HG03457 (cell line): ENCODE measurements at regions not wholly inside any gene's neighbourhood (a gene's known extent, or its start where the extent isn't known, plus 50 kb on each side); places are given as distances from the start of the nearest gene placed in this dataset.
"Not testable (repeated sequence)": the region's sequence is repeated elsewhere in the genome, so short reads cannot be mapped to it uniquely, and the experiment has no call there.

Source experiments
- ATAC-seq: cut with Tn5 transposase; IDR thresholded peaks from one replicate; pipeline ENCODE4 v1.9.1; 2021; ENCODE audit warnings: moderate number of reproducible peaks; ENCODE audit not compliant: unreplicated experiment

DNA sequence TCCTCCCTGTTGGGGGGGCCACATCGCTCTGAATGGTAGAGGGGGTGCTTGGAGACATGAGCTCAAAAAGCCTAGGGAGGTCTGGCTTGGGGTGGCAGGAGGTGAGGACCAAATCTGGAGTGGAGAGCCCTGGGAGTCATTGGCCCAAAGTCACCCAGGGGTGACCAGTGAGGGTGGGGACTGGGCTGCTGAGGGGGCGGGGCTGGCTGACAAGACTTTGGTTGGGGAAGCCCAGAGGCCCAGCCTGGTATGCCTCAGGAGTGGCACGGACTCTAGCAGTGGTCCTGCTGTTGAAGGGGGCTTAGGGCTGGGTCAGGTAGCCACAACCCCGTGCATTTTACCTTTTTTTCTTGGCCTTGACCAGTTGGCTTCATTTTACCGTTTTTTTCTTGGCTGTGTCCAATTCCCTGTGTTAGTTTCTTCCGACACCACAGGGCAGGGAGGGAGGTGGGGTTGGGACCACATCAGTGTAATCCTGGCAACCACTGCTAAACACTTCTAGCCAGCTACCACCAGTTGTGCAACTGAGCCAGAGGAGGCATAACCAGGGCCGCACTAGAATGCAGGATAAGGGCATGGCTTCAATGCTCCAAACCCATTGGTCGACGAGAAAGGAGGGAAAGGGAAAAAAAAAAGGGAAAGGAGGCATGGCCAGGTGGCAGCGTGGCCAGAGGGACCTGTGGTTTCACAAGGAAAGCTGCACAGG lies 105.3 kb upstream of the C2CD4B start:
- ATAC-seq = no peak

DNA sequence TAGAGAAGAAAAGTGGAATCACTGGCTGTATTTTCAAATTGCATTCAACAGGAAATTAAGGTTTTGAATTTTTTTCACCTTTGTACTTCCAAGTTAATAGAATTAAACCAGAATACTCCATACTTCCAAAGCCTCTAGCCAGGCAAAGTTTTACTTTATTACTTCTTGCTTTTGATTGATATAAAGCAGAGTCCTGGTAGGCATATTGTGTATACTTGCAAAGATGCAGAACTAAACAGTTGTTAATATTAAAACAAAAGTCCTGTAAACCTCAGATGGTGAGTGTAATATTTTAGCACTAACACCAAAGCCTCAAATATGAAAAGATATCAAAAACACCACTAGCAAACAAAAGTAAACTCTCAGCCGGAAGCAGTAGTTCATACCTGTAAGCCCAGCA lies 107.2 kb upstream of the C2CD4B start:
- ATAC-seq = no peak

DNA sequence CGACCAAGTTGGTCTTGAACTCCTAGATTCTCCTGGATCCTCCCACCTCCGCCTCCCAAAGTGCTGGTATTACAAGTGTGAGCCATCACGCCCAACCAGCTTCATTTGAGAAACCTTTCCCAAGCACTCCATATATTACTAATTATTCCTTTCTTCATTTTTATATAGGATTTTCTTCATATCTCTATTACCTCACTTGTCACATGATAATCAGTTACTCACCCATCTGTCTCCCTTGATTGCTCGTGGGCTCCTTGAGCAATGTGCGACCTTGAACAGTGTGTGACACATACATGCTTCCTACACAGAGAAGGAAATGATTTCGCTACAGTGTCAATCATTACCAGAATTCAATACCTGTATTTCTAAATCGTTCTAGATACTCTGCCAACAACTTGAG lies 110.7 kb upstream of the C2CD4B start:
- ATAC-seq = no peak

DNA sequence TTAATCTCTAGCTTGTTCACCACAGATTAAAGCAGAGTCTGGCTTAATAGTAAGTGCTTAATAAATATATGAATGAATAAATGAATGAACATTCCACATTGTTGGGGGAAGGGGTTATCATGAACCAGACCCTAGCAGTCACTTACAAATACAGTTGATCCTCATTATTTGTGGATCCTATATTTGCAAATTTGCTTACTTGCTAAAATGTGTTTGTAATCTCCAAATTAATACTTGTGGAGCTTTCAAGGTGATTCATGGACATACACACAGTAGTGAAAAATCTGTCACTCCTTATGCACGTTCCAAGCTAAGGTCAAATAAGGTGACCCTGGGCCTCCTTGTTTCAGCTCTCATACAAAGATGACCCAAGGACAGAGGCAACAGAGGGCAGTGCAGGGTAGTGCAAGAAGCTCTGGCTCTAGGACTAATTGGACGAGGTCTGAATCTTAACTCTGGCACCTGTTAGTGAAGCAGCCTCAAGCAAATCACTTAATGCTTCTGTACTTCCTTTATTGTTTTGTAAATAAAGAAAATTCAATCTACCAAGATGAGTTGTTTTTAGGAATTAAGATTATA lies 112.8 kb upstream of the C2CD4B start:
- ATAC-seq = no peak

DNA sequence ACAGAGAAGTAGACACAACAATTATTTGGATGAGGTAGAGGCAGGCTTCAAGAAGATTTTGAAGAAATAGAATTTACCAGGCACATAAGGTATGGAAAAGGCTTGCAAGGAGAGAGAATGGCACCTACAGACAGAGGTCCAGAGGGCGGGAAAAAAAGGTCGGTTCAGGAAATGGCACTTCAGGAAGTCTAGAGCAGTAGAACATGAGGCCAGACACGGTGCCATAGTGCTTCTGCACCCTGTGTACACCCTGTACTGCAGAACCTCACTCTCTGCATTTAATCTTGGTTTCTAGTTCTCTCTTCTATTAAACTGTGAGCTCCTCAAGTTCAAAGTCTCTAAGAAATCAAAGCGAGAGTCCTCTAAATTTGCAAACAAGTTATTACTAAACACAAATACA lies 113.4 kb upstream of the C2CD4B start:
- ATAC-seq = no peak

DNA sequence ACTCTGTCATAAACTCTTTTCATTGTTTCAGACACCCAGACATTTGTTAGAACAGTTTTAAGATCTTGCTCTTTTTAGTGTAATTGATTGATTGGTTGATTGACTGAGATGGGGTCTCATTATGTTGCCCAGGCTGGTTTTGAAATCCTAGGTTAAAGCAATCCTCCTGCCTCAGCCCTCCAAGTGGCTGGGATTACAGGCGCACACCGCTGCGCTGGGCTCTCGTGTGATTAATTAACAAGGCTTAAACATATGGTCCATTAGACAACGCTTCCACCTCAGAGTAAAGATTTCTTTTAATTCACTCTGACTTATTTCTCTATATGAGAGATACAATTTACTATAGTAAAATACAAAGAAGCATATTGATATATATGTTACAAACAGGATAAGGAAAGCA lies 114.0 kb upstream of the C2CD4B start:
- ATAC-seq = no peak

DNA sequence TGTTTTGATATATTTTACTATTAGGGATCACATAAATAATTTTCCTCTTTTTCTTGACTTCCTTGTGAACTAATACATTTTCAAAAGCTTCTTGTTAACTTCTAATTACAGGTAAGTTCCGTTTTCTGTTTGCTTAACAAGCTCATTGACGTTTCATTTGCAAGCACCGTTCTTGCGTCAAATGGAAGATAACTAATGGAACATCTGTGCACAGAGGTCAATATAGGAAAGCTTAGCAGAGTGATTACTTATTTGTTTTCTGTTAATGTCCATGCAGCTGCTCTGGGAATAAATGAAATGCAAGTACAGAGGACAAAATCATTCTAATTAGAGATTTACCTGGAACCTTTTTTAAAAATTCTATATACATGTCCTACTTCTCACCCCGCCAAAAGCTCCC lies 115.5 kb upstream of the C2CD4B start:
- no peak for ATAC-seq

DNA sequence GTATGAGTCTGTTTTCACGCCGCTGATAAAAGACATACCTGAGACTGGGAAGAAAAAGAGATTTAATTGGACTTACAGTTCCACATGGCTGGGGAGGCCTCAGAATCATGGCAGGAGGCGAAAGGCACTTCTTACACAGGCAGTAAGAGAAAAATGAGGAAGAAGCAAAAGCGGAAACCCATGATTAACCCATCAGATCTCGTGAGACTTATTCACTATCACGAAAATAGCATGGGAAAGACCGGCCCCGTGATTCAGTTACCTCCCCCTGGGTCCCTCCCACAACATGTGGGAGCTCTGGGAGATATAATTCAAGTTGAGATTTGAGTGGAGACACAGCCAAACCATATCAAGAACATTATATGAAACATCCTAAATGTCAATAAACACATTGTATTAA lies 116.7 kb upstream of the C2CD4B start:
- ATAC-seq = not testable (repeated sequence)

DNA sequence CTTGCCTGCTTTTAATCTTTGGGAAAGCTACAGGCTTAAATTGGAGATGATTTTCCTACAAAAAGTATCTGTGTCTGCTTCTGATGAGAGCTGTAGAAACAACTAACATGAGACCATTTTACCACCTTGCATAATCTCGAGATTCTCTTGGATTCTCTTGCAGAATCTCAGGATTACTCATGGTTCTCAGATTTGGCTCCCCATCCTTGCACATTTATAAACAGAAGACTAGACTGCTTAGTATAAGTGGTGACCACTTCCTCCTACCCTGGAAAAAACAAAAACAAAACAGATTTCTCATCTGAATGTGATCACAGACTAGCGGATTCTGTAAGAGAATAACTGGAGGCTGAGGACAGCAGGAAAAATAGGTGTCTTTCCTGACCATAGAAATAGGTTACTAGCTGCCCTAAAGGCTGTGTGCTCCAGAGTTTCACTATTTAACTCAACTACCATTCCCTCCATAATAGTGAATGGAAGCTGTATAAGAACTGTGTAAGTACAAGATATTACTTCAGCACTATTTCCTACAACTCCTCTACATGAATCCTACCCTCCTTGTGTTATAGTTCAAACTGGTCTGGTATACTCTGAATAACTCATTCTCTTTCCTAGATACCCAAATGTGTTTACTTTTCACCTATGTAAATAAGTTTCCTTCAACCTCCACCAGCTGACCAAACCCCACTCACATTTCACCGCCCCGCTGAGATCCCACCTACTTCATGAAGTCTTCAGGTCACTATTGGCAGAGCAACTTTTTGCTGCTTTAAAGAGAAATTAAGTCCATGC lies 122.2 kb upstream of the C2CD4B start:
- no peak for ATAC-seq

DNA sequence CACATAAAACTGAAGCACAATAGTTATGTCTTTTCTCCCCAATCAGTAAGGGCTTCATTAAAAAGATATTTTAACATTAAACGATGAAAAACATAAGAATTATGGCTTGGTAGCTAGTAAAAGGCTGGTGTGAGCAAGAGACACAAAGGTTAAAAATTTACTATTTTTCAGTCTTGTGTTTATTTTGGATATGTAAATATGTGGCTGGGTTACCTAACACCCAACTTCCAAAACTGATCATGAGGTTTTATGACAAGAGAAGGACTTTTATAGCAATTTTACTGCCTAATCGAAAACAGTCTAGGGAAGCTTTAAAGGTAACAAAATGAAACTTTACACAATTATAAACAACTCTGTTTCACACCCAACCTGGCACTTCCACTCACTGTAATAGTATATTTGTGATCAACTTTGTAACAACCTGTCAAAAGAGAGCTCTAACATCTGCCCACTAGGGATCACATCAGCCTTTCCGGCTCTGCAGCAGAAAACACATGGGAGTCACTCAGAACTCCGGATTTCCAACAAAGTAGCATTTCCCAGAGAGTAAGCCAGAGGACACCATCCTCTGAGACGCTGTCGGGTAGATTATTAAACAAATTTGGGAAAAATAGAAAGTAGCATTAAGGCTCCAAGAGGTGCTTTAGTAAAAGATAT lies 123.4 kb upstream of the C2CD4B start:
- no peak for ATAC-seq

DNA sequence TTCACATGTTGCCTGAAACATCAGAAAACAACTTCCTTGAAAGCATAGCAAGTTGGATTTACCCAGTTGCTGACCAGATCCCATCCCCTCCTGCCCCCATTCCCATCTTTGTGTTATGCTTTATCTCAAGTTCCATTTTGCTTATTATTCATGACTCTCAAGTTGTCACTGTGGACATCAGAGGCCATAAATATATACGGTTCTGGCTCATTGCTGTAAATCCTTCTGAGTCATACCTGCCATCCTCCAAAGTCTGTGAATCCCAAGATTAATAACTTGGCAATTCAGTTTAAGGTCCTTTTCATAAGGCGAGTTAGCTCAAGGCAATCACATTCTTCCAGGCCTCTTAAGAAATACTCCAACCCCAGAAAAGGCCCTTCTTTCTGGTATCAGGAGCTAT lies 126.2 kb upstream of the C2CD4B start:
- no peak for ATAC-seq

DNA sequence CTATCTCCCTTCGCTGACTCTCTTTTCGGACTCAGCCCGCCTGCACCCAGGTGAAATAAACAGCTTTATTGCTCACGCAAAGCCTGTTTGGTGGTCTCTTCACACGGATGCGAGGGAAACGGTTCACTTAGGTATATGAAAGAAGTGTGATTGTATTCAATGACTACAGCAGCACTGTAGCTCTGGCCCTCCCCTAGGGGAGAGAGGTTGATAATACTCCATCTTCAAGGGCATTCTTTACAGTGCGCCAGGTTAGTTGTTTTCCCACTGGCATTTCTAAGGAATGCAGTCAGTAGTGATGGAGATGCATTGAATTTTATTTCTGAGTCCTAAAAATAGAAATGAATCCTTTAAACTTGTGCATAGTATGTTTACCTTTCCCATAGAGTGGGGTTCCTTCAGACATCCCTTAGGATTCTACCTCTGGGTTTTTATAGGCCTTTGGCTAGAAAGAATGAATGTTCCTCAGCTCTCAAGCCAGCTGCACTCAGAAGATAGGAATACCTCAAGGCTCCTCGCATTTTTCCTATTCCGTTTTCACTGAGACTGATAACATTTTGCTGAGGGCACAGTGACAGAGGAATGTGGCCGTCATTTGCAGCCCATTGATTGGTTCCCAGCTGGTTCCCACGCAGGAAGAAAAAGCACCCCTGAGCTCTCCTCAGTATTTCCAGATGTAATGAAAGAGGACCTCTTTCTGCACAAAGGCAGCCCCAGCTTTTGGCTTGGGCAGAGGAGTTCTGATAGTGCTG lies 131.8 kb upstream of the C2CD4B start:
- ATAC-seq = no peak

DNA sequence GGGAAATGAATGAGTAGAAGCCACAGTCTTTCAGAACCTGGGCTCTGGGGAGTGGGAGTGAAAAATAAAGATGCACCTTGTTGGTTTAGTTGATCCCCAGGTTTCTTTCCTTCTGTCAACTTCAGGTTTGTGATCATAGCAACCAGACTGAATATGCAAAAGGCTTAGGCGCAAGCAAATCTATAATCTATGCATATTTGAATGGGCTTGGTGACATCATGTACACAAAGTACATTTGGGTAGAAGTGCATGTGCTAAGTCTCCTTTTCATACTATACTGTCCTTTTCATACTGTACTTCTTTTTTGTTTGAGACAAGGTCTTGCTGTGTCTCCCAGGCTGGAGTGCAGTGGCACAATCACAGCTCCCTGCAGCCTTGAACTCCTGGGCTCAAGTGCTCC lies 132.4 kb upstream of the C2CD4B start:
- no peak for ATAC-seq

DNA sequence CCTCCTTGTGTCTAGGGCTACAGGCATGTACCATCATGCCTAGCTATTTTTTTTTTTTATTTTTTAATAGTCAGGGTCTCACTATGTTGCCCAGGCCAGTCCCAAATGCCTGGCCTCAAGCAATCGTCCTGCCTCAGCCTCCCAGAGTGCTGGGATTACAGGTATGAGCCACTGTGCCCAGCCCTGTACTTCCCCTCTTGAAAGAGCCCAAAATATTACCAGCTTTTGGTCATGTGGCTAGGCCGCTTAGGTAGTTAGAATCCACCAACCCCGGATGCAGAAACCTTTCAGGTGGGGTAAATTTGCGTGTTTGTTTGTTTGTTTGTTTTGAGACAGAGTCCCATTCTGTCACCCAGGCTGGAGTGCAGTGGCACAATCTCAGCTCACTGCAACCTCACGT lies 132.8 kb upstream of the C2CD4B start:
- no peak for ATAC-seq

DNA sequence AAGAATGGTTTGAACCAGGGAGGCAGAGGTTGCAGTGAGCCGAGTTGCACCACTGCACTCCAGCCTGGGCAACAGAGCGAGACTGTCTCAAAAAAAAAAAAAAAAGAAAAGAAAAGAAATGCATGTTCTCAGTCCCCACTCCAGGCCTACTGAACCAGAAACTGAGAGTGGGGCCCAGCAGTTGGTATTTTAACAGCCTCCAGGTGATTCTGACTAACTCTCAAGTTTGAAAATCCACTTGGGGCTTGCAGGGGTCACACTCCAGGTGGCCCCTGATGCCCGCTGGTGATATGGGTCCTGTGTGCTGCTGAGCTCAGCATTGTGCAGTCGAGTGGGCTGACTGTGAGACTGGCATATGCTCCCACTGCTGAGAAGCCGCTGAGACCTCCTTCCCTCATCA lies 133.7 kb upstream of the C2CD4B start:
- ATAC-seq = no peak

DNA sequence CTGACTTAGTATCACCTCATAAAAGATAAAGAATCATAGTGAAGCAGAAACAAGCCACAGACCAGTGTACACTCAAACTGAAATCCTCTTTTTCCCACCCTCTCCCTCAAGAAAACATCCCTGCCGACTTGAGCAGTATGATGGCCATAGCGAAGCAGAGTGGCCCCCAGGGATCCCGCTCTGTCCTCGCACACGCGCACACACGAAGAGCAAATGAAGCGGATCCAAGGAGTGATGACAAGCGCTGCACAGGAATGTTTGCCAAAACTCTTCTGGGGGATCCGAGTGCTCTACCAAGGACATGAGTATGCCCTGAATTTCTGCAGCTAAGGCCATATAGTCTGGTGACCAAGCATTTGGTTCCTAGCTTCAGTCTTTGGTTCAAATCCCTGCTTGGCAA lies 134.5 kb upstream of the C2CD4B start:
- ATAC-seq = no peak

DNA sequence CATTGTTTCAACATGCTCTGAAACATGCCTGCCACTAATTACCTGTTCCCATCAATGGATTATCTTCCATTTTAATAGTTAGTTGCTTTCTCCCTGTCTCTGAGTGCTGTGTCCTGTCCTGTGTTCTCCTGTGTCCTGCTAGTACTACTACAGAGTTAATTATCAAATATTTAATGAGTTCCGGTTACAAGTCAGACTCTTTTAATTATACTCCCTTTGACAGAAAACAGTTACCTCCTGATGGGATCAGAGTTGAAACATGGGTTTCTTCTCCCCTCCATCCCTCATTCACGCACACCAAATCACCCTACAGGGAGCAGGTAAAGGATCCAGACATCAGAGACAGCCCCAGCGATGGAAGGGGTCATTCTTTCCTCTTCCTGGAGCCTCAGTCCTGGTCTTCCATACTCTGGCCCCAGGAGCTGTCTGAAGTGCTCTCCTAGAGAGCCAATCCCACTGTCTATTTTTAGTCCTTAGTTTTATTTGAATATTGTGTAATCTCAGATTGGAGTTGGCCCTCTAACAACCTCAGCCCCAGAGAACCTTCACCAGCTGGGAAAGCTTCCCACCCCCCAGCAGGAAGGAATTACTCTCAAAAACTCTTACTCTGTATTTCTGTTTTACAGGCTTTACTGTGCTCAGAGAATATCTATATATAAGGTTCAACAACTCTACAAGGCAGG lies 137.0 kb upstream of the C2CD4B start:
- no peak for ATAC-seq

DNA sequence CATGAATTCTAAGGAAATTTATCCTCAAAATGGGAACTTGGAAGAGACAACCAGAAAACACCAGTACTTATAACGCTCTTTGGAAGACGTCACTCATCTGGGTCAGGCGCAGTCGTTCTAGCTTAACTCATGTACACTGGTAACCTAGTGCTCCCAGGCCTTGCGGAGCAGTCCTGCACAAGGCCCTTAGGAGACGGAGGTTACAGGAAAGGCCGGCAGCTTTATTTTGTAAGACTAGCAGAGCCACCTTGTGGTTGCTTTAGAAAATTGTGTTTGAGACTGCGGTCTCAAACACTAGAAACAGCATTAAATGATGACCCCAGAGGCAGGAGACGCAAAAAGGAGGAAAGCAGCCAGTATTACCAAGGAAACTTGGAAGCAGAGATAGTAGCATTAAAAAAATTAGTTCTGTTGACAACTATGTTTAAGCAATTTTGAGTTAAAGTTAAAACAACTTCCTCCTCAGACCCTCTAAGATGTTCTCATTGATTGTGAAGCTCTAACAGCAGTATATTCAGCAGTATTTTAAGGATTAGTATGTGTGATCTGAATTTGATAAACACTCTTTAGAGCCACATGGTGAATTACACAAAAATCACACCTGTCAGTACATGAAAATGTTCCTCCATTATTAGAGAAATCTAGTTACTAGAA lies 141.9 kb upstream of the C2CD4B start:
- no peak for ATAC-seq

DNA sequence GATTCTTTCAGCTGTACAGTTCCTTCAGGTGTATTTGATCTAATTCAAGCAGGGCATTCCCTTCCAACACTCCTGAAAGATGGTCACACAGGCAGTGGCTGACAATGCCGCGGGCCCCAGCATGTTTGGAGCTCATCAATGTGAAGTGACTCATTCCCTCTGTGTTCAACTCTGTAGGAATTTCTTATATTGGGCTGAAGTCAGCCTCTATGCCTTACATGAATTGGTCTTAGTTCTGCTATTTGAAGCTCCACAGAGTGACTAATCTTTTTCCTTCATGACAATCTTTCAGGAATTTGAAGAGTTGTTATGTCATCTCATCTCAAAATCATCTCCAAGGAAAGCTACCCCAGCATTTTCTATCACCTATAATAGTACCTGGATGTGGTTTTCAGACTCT lies 142.5 kb upstream of the C2CD4B start:
- ATAC-seq = no peak
